ENCODE measurements at regions not wholly inside any gene's neighbourhood (a gene's known extent, or its start where the extent isn't known, plus 50 kb on each side); places are given as distances from the start of the nearest gene placed in this dataset.

DNA sequence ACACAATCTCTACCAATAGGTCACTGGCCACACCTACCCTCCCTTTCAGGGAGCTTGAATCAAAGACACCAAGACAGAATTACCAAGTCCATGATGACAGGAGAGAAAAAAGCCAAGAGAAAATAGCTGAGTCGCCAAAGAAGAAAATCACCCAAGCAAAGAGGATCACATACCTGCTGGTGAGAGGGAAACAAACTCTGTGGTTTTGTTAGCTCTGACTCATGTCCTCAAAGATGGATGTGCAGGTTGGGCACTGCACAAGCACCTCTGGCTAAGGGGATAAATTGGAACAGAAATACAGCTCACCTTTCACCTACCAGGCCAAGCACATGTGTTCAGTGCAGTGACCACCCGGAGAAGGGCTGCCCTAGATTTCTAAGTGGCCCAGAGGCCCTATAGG is 114.8 kb downstream of the TFAP2A start:
- Histone ChIP-seq H4K12ac (ENCODE audit: low read depth, low read length) (no peak overlapping the region), H4K91ac (ENCODE audit: low read depth, low read length) (no peak overlapping the region), H2BK5ac (ENCODE audit: low read depth, low read length, poor library complexity) (no peak overlapping the region), H3K4me1 (ENCODE audit: control insufficient read depth in 1 of 2, insufficient read depth in 2 of 2, low read length in 2 of 2) (peaks cover 0 to 3% of the 10 kb centered on the region in 2 experiments), H3K4me2 (ENCODE audit: low read length) (no peak overlapping the region), H3K27ac (ENCODE audit: low read depth, low read length) (no peak overlapping the region), H3K4me3 (ENCODE audit: low read depth, low read length) (no peak overlapping the region), H3K14ac (ENCODE audit: low read length) (no peak overlapping the region), H3K79me1 (ENCODE audit: low read length) (peaks cover 3% of the 10 kb centered on the region), H2AK5ac (ENCODE audit: low read length) (no peak overlapping the region), H3K9me3 (ENCODE audit: insufficient read depth, low read depth, low read length) (no peaks in the 10 kb centered on the region), H2BK120ac (ENCODE audit: insufficient read depth, low read length, poor library complexity) (no peak overlapping the region), H3K9ac (ENCODE audit: low read length) (no peak overlapping the region), H3K36me3 (ENCODE audit: control insufficient read depth in 1 of 2, insufficient read depth in 2 of 2, low read length in 2 of 2) (no peaks in the 10 kb centered on the region), H2BK12ac (ENCODE audit: low read length) (peak overlapping the region; percentile 30), H3K27me3 (ENCODE audit: insufficient read depth, low read length) (no peaks in the 10 kb centered on the region), H3K79me2 (ENCODE audit: control insufficient read depth, insufficient read depth, low read length, poor library complexity) (no peaks in the 10 kb centered on the region), H3K4ac (ENCODE audit: low read depth, low read length) (no peak overlapping the region), H3K23ac (ENCODE audit: low read length) (no peak overlapping the region), H4K8ac (ENCODE audit: low read depth, low read length) (no peak overlapping the region), H2AFZ (ENCODE audit: insufficient read depth, low read length, poor library complexity) (no peak overlapping the region), H3K18ac (ENCODE audit: low read length) (no peak overlapping the region)
- no peak for DNase-seq
- no CpG with 5 or more reads among the region's 2 CpGs for WGBS (ENCODE audit: extremely low coverage, insufficient coverage, insufficient read length)

DNA sequence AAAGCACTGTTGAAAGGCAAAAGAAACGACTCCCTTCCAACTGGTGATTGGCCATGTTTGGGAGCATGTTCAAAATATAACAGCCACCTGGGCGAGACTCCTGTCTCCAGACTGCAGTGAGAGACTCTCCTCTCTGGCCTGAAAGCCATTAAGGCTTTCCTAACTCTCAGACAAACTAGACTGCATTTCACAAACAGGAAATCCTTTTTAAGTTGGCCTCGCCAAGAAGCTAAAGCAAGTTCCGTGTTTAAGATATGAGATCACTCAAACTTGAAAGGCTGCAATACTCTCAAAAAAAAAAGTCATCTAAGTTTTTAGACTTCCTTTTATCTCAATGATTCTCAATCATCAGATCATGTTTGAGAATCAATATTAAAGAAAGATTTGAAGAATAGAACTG is 117.0 kb downstream of the TFAP2A start:
- peak overlapping the region; percentile 2 for H2BK12ac ChIP-seq (ENCODE audit: low read length)
- H2BK120ac ChIP-seq (ENCODE audit: insufficient read depth, low read length, poor library complexity), result no peak overlapping the region
- no peak overlapping the region for H2AFZ ChIP-seq (ENCODE audit: insufficient read depth, low read length, poor library complexity)
- no peak overlapping the region for H3K14ac ChIP-seq (ENCODE audit: low read length)
- no peaks in the 10 kb centered on the region for H3K79me2 ChIP-seq (ENCODE audit: control insufficient read depth, insufficient read depth, low read length, poor library complexity)
- no peak overlapping the region for H4K8ac ChIP-seq (ENCODE audit: low read depth, low read length)
- H3K23ac ChIP-seq (ENCODE audit: low read length), result no peak overlapping the region
- H2BK5ac ChIP-seq (ENCODE audit: low read depth, low read length, poor library complexity), result no peak overlapping the region
- H3K4me1 ChIP-seq (ENCODE audit: control insufficient read depth in 1 of 2, insufficient read depth in 2 of 2, low read length in 2 of 2), result peaks cover 0 to 3% of the 10 kb centered on the region in 2 experiments
- DNase-seq, result peak in 1 of 2 donors; percentile 21
- no peaks in the 10 kb centered on the region for H3K9me3 ChIP-seq (ENCODE audit: insufficient read depth, low read depth, low read length)
- no peak overlapping the region for H3K4me3 ChIP-seq (ENCODE audit: low read depth, low read length)
- WGBS (ENCODE audit: extremely low coverage, insufficient coverage, insufficient read length), result no CpG with 5 or more reads among the region's 4 CpGs
- H4K12ac ChIP-seq (ENCODE audit: low read depth, low read length), result no peak overlapping the region
- H3K27me3 ChIP-seq (ENCODE audit: insufficient read depth, low read length), result no peaks in the 10 kb centered on the region
- H3K79me1 ChIP-seq (ENCODE audit: low read length), result peaks cover 3% of the 10 kb centered on the region
- H2AK5ac ChIP-seq (ENCODE audit: low read length), result no peak overlapping the region
- H3K27ac ChIP-seq (ENCODE audit: low read depth, low read length), result no peak overlapping the region
- H3K4me2 ChIP-seq (ENCODE audit: low read length), result no peak overlapping the region
- H4K91ac ChIP-seq (ENCODE audit: low read depth, low read length), result no peak overlapping the region
- no peak overlapping the region for H3K18ac ChIP-seq (ENCODE audit: low read length)
- H3K36me3 ChIP-seq (ENCODE audit: control insufficient read depth in 1 of 2, insufficient read depth in 2 of 2, low read length in 2 of 2), result no peaks in the 10 kb centered on the region
- no peak overlapping the region for H3K9ac ChIP-seq (ENCODE audit: low read length)
- H3K4ac ChIP-seq (ENCODE audit: low read depth, low read length), result no peak overlapping the region

DNA sequence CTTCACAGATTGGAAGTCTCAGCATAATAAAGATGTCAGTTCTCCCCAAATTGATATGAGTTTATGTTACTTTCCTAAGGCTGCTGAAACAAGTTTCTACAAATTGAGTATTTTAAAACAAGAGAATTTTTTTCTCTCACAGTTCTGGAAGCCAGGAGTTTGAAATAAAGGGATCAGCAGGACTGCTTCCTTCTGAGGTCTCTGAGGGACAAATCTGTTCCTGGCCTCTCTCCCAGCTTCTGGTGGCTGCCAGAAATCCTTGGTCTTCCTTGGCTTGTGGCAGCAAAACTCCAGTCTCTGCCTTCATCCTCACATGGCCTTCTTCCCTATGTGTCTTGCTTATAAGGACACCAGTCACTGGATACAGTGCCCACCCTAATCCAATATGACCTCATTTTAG is 136.1 kb downstream of the TFAP2A start:
- no peaks in the 10 kb centered on the region for H3K79me1 ChIP-seq (ENCODE audit: low read length)

DNA sequence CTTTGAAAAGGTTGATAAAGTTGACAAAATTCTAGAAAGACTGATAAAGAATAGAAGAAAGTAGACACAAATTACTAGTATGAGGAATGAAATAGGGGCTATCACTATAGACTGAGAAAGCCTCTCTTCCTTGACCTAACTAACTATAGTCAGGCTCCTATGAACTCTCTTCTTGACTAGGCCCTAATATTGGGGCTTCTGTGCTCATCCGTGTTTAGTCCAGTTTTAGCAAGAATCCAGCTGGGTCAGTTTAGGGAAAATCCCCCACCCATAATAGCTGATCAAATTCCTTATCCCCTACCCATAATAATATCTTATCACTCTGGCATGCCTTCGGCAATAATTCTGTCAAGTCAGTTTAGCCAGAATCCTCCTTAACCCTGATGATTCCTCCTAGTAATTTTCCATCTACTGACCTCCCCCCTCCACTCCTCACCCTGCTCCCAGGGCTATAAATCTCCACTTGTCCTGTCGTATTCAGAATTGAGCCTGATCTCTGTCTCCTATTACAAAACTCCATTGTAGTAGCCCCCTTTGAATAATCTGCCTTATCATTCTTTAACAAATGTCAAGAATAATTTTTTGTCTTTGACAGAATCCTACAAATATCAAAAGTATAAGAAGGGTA is 138.1 kb downstream of the TFAP2A start:
- H2BK120ac ChIP-seq (ENCODE audit: insufficient read depth, low read length, poor library complexity), result no peak overlapping the region
- no peak overlapping the region for H4K91ac ChIP-seq (ENCODE audit: low read depth, low read length)
- H3K4me3 ChIP-seq (ENCODE audit: low read depth, low read length), result no peak overlapping the region
- no peak overlapping the region for H3K4ac ChIP-seq (ENCODE audit: low read depth, low read length)
- DNase-seq, result no peak
- no peaks in the 10 kb centered on the region for H3K36me3 ChIP-seq (ENCODE audit: control insufficient read depth in 1 of 2, insufficient read depth in 2 of 2, low read length in 2 of 2)
- H4K12ac ChIP-seq (ENCODE audit: low read depth, low read length), result no peak overlapping the region
- H3K18ac ChIP-seq (ENCODE audit: low read length), result no peak overlapping the region
- H3K9me3 ChIP-seq (ENCODE audit: insufficient read depth, low read depth, low read length), result no peaks in the 10 kb centered on the region
- H2BK5ac ChIP-seq (ENCODE audit: low read depth, low read length, poor library complexity), result no peak overlapping the region
- H3K79me1 ChIP-seq (ENCODE audit: low read length), result no peaks in the 10 kb centered on the region
- H2BK12ac ChIP-seq (ENCODE audit: low read length), result no peak overlapping the region
- H3K27ac ChIP-seq (ENCODE audit: low read depth, low read length), result no peak overlapping the region
- H3K27me3 ChIP-seq (ENCODE audit: insufficient read depth, low read length), result no peaks in the 10 kb centered on the region
- no peak overlapping the region for H3K4me2 ChIP-seq (ENCODE audit: low read length)
- no peaks in the 10 kb centered on the region for H3K4me1 ChIP-seq (ENCODE audit: control insufficient read depth in 1 of 2, insufficient read depth in 2 of 2, low read length in 2 of 2)
- no peak overlapping the region for H4K8ac ChIP-seq (ENCODE audit: low read depth, low read length)
- H2AK5ac ChIP-seq (ENCODE audit: low read length), result no peak overlapping the region
- no peak overlapping the region for H2AFZ ChIP-seq (ENCODE audit: insufficient read depth, low read length, poor library complexity)
- H3K79me2 ChIP-seq (ENCODE audit: control insufficient read depth, insufficient read depth, low read length, poor library complexity), result no peaks in the 10 kb centered on the region
- no CpG with 5 or more reads among the region's 3 CpGs for WGBS (ENCODE audit: extremely low coverage, insufficient coverage, insufficient read length)
- no peak overlapping the region for H3K14ac ChIP-seq (ENCODE audit: low read length)
- no peak overlapping the region for H3K23ac ChIP-seq (ENCODE audit: low read length)
- no peak overlapping the region for H3K9ac ChIP-seq (ENCODE audit: low read length)

More for the DNA sequence above, 136.1 kb downstream of the TFAP2A start:
- H4K8ac ChIP-seq (ENCODE audit: low read depth, low read length), result peak overlapping the region; percentile 28
- no peak overlapping the region for H3K4me2 ChIP-seq (ENCODE audit: low read length)
- H2BK12ac ChIP-seq (ENCODE audit: low read length), result no peak overlapping the region
- H3K9me3 ChIP-seq (ENCODE audit: insufficient read depth, low read depth, low read length), result no peaks in the 10 kb centered on the region
- H3K4ac ChIP-seq (ENCODE audit: low read depth, low read length), result no peak overlapping the region
- H3K4me3 ChIP-seq (ENCODE audit: low read depth, low read length), result no peak overlapping the region
- no peaks in the 10 kb centered on the region for H3K4me1 ChIP-seq (ENCODE audit: control insufficient read depth in 1 of 2, insufficient read depth in 2 of 2, low read length in 2 of 2)
- H4K12ac ChIP-seq (ENCODE audit: low read depth, low read length), result no peak overlapping the region
- no peaks in the 10 kb centered on the region for H3K27me3 ChIP-seq (ENCODE audit: insufficient read depth, low read length)
- H2BK5ac ChIP-seq (ENCODE audit: low read depth, low read length, poor library complexity), result no peak overlapping the region
- DNase-seq, result no peak
- no peak overlapping the region for H3K27ac ChIP-seq (ENCODE audit: low read depth, low read length)
- no peak overlapping the region for H4K91ac ChIP-seq (ENCODE audit: low read depth, low read length)
- no peak overlapping the region for H2BK120ac ChIP-seq (ENCODE audit: insufficient read depth, low read length, poor library complexity)
- H3K79me2 ChIP-seq (ENCODE audit: control insufficient read depth, insufficient read depth, low read length, poor library complexity), result no peaks in the 10 kb centered on the region
- H3K36me3 ChIP-seq (ENCODE audit: control insufficient read depth in 1 of 2, insufficient read depth in 2 of 2, low read length in 2 of 2), result no peaks in the 10 kb centered on the region
- no peak overlapping the region for H2AK5ac ChIP-seq (ENCODE audit: low read length)
- H3K23ac ChIP-seq (ENCODE audit: low read length), result no peak overlapping the region
- no peak overlapping the region for H2AFZ ChIP-seq (ENCODE audit: insufficient read depth, low read length, poor library complexity)
- no peak overlapping the region for H3K9ac ChIP-seq (ENCODE audit: low read length)
- no peak overlapping the region for H3K14ac ChIP-seq (ENCODE audit: low read length)
- H3K18ac ChIP-seq (ENCODE audit: low read length), result no peak overlapping the region
